Spleen (tissue), 11 donors: ENCODE measurements at regions not wholly inside any gene's neighbourhood (a gene's known extent, or its start where the extent isn't known, plus 50 kb on each side); places are given as distances from the start of the nearest gene placed in this dataset.
"Not testable (repeated sequence)": the region's sequence is repeated elsewhere in the genome, so short reads cannot be mapped to it uniquely, and the experiment has no call there.

Experiments used
- DNase-seq: peaks from one replicate; pipeline ENCODE4 v3.0.0-alpha.2; 2020
- H3K27ac ChIP-seq, 8 donors: fragments of 200-600 bp; sonication (generic) in 7 of 8; 1 replicate in 4 of 8; 2 replicates in 4 of 8; pipeline versions ENCODE4 v1.5.0 to v1.8.0; 2016 to 2021; ENCODE audit warnings: inconsistent platforms in 4 of 8, mild to moderate bottlenecking in 4 of 8, moderate library complexity in 1 of 8
- H3K27me3 ChIP-seq, 7 donors: fragments of 200-600 bp; sonication (generic) in 6 of 7; replicated peaks in 1 of 7; 1 replicate in 4 of 7; 2 replicates in 3 of 7; pipeline versions ENCODE4 v1.5.0 to v1.8.0; 2016 to 2021; ENCODE audit warnings: inconsistent platforms in 3 of 7, mild to moderate bottlenecking in 1 of 7
- H3K36me3 ChIP-seq, 6 donors: fragments of 200-600 bp; sonication (generic) in 5 of 6; 1 replicate in 4 of 6; 2 replicates in 2 of 6; pipeline versions ENCODE4 v1.5.0 to v1.8.0; 2016 to 2021; ENCODE audit warnings: inconsistent platforms in 2 of 6
- H3K4me1 ChIP-seq, 6 donors: fragments of 200-600 bp; sonication (generic) in 5 of 6; 1 replicate in 3 of 6; 2 replicates in 3 of 6; pipeline versions ENCODE4 v1.5.0 to v1.8.0; 2016 to 2021; ENCODE audit warnings: inconsistent platforms in 3 of 6
- H3K4me3 ChIP-seq, 8 donors: fragments of 200-600 bp; sonication (generic) in 7 of 8; 1 replicate in 4 of 8; 2 replicates in 4 of 8; pipeline versions ENCODE4 v1.5.0 to v1.8.0; 2016 to 2021; ENCODE audit warnings: inconsistent platforms in 4 of 8, mild to moderate bottlenecking in 4 of 8, moderate library complexity in 2 of 8
- H3K9me3 ChIP-seq, 8 donors: fragments of 200-600 bp; sonication (generic) in 7 of 8; 1 replicate in 4 of 8; 2 replicates in 4 of 8; pipeline versions ENCODE4 v1.5.0 to v1.8.0; 2016 to 2021; ENCODE audit warnings: inconsistent platforms in 4 of 8
- POLR2A ChIP-seq, 3 donors: fragments of 450-650 bp; IDR thresholded peaks; one replicate each; pipeline ENCODE4 v1.5.1; 2017; ENCODE audit warnings: antibody characterized with exemption in 3 of 3, mild to moderate bottlenecking in 1 of 3
- POLR2AphosphoS5 ChIP-seq, 3 donors: sonication (generic); formaldehyde crosslinking; IDR thresholded peaks; one replicate each; pipeline ENCODE4 v1.5.1; 2017; ENCODE audit warnings: antibody characterized with exemption in 3 of 3
- WGBS, 5 donors: extraction: QIAGEN DNeasy Blood & Tissue Kit in 3 of 5; methylation state at CpG; one replicate each; pipeline versions ENCODE4 v1.1.5 to v1.1.7; 2013 to 2018; 5-methylcytosine and 5-hydroxymethylcytosine counted together
- intact Hi-C: fragments of 100-400 bp; cut with DNase I; formaldehyde crosslinking; loops from one replicate; pipeline ENCODE4 v1.15.0; 2023; ENCODE audit warnings: low total_unique reads
- TF ChIP-seq, protein P1 (sequence below), 11 experiments: fragments of 200-600 bp in 7 of 11; fragments of 450-650 bp in 4 of 11; sonication (generic) in 4 of 11; IDR thresholded peaks in 8 of 11; conservative IDR thresholded peaks in 3 of 11; 1 replicate in 7 of 11; 2 replicates in 4 of 11; pipeline versions ENCODE4 v1.4.0 to v1.8.0; 2016 to 2021; ENCODE audit warnings: antibody characterized with exemption in 11 of 11, inconsistent platforms in 4 of 11, mild to moderate bottlenecking in 1 of 11
- donor health status: healthy with polysubstance abuse.
- donor health status: DM: no; HTN: no; CAD: no; lungs with moderate emphysema.
- donor health status: DM: no; HTN: no; CAD: no.
- donor health status: Bipolar disorder and iron deficiency.
- donor health status: healthy.
- donor health status: DM: no; HTN: no; CAD: no.
- donor health status: DM: yes; HTN: yes; CAD: no.

- WGBS, 5 donors = 77 to 84% (median 82%) methylated on average over 11 of the region's 11 CpGs
- TF ChIP-seq POLR2A (IDR thresholded peaks at IDR 0.05) (no peak), POLR2AphosphoS5 (IDR thresholded peaks at IDR 0.05) (no peak)
- TF ChIP-seq, protein P1, sequence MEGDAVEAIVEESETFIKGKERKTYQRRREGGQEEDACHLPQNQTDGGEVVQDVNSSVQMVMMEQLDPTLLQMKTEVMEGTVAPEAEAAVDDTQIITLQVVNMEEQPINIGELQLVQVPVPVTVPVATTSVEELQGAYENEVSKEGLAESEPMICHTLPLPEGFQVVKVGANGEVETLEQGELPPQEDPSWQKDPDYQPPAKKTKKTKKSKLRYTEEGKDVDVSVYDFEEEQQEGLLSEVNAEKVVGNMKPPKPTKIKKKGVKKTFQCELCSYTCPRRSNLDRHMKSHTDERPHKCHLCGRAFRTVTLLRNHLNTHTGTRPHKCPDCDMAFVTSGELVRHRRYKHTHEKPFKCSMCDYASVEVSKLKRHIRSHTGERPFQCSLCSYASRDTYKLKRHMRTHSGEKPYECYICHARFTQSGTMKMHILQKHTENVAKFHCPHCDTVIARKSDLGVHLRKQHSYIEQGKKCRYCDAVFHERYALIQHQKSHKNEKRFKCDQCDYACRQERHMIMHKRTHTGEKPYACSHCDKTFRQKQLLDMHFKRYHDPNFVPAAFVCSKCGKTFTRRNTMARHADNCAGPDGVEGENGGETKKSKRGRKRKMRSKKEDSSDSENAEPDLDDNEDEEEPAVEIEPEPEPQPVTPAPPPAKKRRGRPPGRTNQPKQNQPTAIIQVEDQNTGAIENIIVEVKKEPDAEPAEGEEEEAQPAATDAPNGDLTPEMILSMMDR (IDR thresholded peaks at IDR 0.05 in 8 of 11, conservative IDR thresholded peaks at IDR 0.05 in 3 of 11) = no peak
- no peak for DNase-seq
- no peak overlapping the region for H3K27ac ChIP-seq
- H3K9me3 ChIP-seq = no peaks in the 10 kb centered on the region
- intact Hi-C loops = no loop called here
- H3K4me1 ChIP-seq = no peaks in the 10 kb centered on the region
- peaks cover 0 to 11% (median 0%) of the 10 kb centered on the region in 7 donors for H3K27me3 ChIP-seq
- no peaks in the 10 kb centered on the region for H3K36me3 ChIP-seq
- H3K4me3 ChIP-seq = no peak overlapping the region
Observed at GRCh38 chr10:78443900-78444571, 410.4 kb downstream of the RPS24 start.

- H3K4me1 ChIP-seq, intact Hi-C loops, H3K4me3 ChIP-seq, H3K27ac ChIP-seq, DNase-seq, H3K9me3 ChIP-seq, H3K36me3 ChIP-seq: not testable (repeated sequence)
- H3K27me3 ChIP-seq = peaks cover 0 to 11% (median 0%) of the 10 kb centered on the region in 7 donors
- WGBS, 5 donors = 71 to 95% (median 80%) methylated on average over 4 of the region's 4 CpGs
Observed at GRCh38 chr10:78444741-78445140, 411.1 kb downstream of the RPS24 start.

- H3K27me3 ChIP-seq = peaks cover 0 to 11% (median 0%) of the 10 kb centered on the region in 7 donors
- WGBS, 5 donors = 76 to 84% (median 81%) methylated on average over 2 of the region's 2 CpGs
- no peaks in the 10 kb centered on the region for H3K36me3 ChIP-seq
- no peaks in the 10 kb centered on the region for H3K9me3 ChIP-seq
- TF ChIP-seq POLR2AphosphoS5 (IDR thresholded peaks at IDR 0.05) = no peak
- no peaks in the 10 kb centered on the region for H3K4me1 ChIP-seq
- H3K4me3 ChIP-seq = no peak overlapping the region
- DNase-seq = no peak
- intact Hi-C loops = no loop called here
- H3K27ac ChIP-seq = no peak overlapping the region
Observed at GRCh38 chr10:78445308-78445707, 411.6 kb downstream of the RPS24 start.

- H3K4me3 ChIP-seq = no peak overlapping the region
- no peak overlapping the region for H3K27ac ChIP-seq
- WGBS, 5 donors = 79 to 90% (median 83%) methylated on average over 4 of the region's 4 CpGs
- no peaks in the 10 kb centered on the region for H3K9me3 ChIP-seq
- H3K27me3 ChIP-seq = peaks cover 0 to 17% (median 0%) of the 10 kb centered on the region in 7 donors
- H3K36me3 ChIP-seq = no peaks in the 10 kb centered on the region
- TF ChIP-seq, protein P1 (IDR thresholded peaks at IDR 0.05 in 8 of 11, conservative IDR thresholded peaks at IDR 0.05 in 3 of 11) = no peak
- no peak for TF ChIP-seq POLR2AphosphoS5 (IDR thresholded peaks at IDR 0.05)
- no peaks in the 10 kb centered on the region for H3K4me1 ChIP-seq
- DNase-seq = no peak
- intact Hi-C loops = no loop called here
Observed at GRCh38 chr10:78448470-78448869, 414.8 kb downstream of the RPS24 start.

DNA sequence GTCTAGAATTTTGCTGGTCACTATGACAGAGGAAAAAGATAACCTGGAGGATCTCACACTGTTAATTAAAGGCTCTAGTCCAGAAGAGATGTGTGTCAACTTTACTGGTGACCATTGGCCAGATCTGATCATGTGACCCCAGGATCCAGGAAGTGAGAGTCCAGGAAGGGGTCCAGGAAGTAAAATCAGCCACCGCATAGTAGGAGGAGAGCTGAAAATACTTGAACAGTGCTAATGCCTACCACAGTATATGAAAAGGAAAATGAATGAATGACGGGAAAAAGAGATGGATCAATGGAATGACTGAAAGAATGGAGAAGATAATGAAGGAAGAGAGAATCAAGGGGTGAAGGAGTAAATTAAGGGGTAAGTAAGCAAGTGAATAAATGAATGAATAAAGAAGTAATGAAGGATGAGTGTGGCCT is 415.3 kb downstream of the RPS24 start:
- Histone ChIP-seq H3K27ac (no peak overlapping the region), H3K36me3 (no peaks in the 10 kb centered on the region), H3K27me3 (peaks cover 0 to 17% (median 0%) of the 10 kb centered on the region in 7 donors), H3K9me3 (no peaks in the 10 kb centered on the region), H3K4me1 (no peaks in the 10 kb centered on the region), H3K4me3 (no peak overlapping the region)
- intact Hi-C loops = no loop called here
- DNase-seq = no peak
- TF ChIP-seq POLR2A (IDR thresholded peaks at IDR 0.05) = no peak
- TF ChIP-seq, protein P1 (IDR thresholded peaks at IDR 0.05 in 8 of 11, conservative IDR thresholded peaks at IDR 0.05 in 3 of 11) = no peak
- TF ChIP-seq POLR2AphosphoS5 (IDR thresholded peaks at IDR 0.05) = no peak
- WGBS, 5 donors = 84 to 93% (median 88%) methylated on average over 2 of the region's 2 CpGs
